ENCODE measurements at regions not wholly inside any gene's neighbourhood (a gene's known extent, or its start where the extent isn't known, plus 50 kb on each side); places are given as distances from the start of the nearest gene placed in this dataset.
"Not testable (repeated sequence)": the region's sequence is repeated elsewhere in the genome, so short reads cannot be mapped to it uniquely, and the experiment has no call there.

DNA sequence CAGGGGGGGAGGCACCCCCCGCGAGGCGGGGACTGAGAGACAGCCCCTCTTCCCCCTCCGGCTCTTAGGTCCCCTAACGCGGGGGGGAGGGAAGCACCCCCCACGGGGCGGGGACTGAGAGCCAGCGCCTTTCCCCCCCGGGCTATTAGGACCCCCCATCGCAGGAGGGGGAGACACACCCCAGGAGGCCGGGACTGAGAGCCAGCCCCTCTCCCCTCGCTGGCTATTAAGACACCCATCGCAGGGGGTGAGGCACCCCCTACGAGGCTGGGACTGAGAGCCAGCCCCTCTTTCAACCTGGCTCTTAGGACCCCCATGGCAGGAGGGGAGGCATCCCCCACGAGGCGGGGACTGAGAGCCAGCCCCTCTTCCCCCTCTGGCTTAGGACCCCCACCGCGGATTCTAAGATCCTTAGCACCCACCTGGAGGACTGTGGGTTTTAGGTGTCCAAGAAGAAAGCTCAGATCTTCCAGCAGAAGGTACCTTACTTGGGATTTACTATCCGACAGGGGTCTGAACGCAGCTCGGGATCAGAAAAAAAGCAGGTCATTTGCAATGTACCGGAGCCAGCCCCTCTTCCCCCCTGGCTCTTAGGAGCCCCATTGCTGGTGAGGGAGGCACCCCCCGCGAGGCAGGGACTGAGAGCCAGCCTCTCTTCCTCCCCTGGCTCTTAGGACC is 197.8 kb upstream of the PZP start:
- Mint-ChIP-seq H3K36me3 (peaks cover 0 to 5% (median 0%) of the 10 kb centered on the region in 5 donors), H3K4me1 (no peaks in the 10 kb centered on the region), H3K27ac (peak overlapping the region in 1 of 9 donors; percentile 30), H3K27me3 (no peaks in the 10 kb centered on the region), H3K4me3 (peak overlapping the region in 3 of 10 donors; percentile 23 to 67 (median 41)), H3K9me3 (no peaks in the 10 kb centered on the region)
- Histone ChIP-seq H3K4me3 (ENCODE audit: low read length) (no peak overlapping the region), H3K27ac (ENCODE audit: low read depth, low read length) (no peak overlapping the region), H3K36me3 (ENCODE audit: control insufficient read depth in 2 of 3, insufficient read depth in 3 of 3, low read length in 3 of 3) (no peaks in the 10 kb centered on the region), H3K27me3 (ENCODE audit: control insufficient read depth in 2 of 2, insufficient read depth in 2 of 2, low read length in 2 of 2) (no peaks in the 10 kb centered on the region), H3K4me1 (ENCODE audit: control insufficient read depth in 2 of 2, insufficient read depth in 2 of 2, low read length in 2 of 2) (no peaks in the 10 kb centered on the region), H3K9me3 (ENCODE audit: control insufficient read depth in 2 of 3, low read length in 3 of 3) (no peaks in the 10 kb centered on the region)
- ChIA-PET POLR2A (no interaction called here), CTCF (no interaction called here)
- intact Hi-C loops (cut with micrococcal nuclease) = no loop called here
- DNase-seq (no peak), ATAC-seq (no peak)

DNA sequence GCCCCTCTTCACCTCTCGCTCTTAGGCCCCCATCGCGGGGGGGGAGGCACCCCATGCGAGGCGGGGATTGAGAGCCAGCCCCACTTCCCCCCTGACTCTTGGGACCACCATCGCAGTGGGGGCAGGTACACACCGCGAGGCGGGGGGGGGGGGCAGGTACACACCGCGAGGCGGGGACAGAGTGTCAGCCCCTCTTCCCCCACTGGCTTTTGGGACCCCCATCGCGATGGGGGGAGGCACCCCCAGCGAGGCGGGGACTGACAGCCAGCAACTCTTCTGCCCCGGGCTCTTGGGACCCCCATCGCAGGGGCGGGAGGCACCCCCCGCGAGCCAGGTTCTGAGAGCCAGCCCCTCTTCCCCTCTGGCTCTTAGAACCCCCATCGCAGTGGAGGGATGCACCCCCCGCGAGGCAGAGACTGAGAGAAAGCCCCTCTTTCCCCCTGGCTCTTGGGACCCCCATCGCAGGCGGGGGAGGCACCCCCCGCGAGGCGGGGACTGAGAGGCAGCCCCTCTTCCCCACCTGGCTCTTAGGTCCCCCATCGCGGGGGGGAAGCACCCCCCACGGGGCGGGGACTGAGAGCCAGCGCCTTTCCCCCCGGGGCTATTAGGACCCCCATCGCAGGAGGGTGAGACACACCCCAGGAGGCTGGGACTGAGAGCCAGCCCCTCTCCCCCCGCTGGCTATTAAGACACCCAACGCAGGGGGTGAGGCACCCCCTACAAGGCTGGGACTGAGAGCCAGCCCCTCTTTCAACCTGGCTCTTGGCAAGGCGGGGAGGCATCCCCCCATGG is 196.5 kb upstream of the PZP start:
- no peak for DNase-seq
- Mint-ChIP-seq H3K36me3 (peaks cover 0 to 5% (median 0%) of the 10 kb centered on the region in 5 donors), H3K27ac (peak overlapping the region in 1 of 9 donors; percentile 38), H3K27me3 (no peaks in the 10 kb centered on the region), H3K4me1 (no peaks in the 10 kb centered on the region), H3K9me3 (no peaks in the 10 kb centered on the region), H3K4me3 (no peak overlapping the region)
- POLR2A ChIA-PET = no interaction called here
- no peaks in the 10 kb centered on the region for H3K36me3 ChIP-seq (ENCODE audit: control insufficient read depth in 2 of 3, insufficient read depth in 3 of 3, low read length in 3 of 3)
- H3K4me1 ChIP-seq (ENCODE audit: control insufficient read depth in 2 of 2, insufficient read depth in 2 of 2, low read length in 2 of 2) = no peaks in the 10 kb centered on the region
- no peaks in the 10 kb centered on the region for H3K27me3 ChIP-seq (ENCODE audit: control insufficient read depth in 2 of 2, insufficient read depth in 2 of 2, low read length in 2 of 2)
- CTCF ChIA-PET = no interaction called here
- no peak for ATAC-seq
- no peak overlapping the region for H3K27ac ChIP-seq (ENCODE audit: low read depth, low read length)
- H3K4me3 ChIP-seq (ENCODE audit: low read length) = no peak overlapping the region
- H3K9me3 ChIP-seq (ENCODE audit: control insufficient read depth in 2 of 3, low read length in 3 of 3) = no peaks in the 10 kb centered on the region
- intact Hi-C loops (cut with micrococcal nuclease) = no loop called here

DNA sequence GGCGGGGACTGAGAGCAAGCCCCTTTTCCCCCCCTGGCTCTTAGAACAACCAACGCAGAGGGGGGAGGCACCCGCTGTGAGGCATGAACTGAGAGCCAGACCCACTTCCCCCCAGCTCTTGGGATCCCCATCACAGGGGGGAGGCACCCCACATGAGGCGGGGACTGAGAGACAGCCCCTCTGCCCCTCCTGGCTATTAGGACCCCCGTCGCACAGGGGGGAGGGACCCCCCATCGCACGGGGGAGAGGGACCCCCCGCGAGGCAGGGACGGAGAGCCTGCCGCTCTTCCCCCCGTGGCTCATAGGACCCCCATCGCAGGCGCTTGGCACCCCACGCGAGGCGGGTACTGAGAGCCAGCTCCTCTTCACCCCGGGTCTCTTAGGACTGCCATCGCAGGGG is 195.8 kb upstream of the PZP start:
- POLR2A ChIA-PET = no interaction called here
- CTCF ChIA-PET = no interaction called here
- ATAC-seq (no peak), DNase-seq (no peak)
- intact Hi-C loops (cut with micrococcal nuclease) = no loop called here
- Mint-ChIP-seq H3K36me3 (peaks cover 0 to 5% (median 0%) of the 10 kb centered on the region in 5 donors), H3K4me1 (no peaks in the 10 kb centered on the region), H3K9me3 (no peaks in the 10 kb centered on the region), H3K4me3 (no peak overlapping the region), H3K27ac (peak overlapping the region in 1 of 9 donors; percentile 38), H3K27me3 (no peaks in the 10 kb centered on the region)
- Histone ChIP-seq H3K27ac (ENCODE audit: low read depth, low read length) (no peak overlapping the region), H3K9me3 (ENCODE audit: control insufficient read depth in 2 of 3, low read length in 3 of 3) (no peaks in the 10 kb centered on the region), H3K36me3 (ENCODE audit: control insufficient read depth in 2 of 3, insufficient read depth in 3 of 3, low read length in 3 of 3) (no peaks in the 10 kb centered on the region), H3K4me3 (ENCODE audit: low read length) (no peak overlapping the region), H3K4me1 (ENCODE audit: control insufficient read depth in 2 of 2, insufficient read depth in 2 of 2, low read length in 2 of 2) (no peaks in the 10 kb centered on the region), H3K27me3 (ENCODE audit: control insufficient read depth in 2 of 2, insufficient read depth in 2 of 2, low read length in 2 of 2) (no peaks in the 10 kb centered on the region)

DNA sequence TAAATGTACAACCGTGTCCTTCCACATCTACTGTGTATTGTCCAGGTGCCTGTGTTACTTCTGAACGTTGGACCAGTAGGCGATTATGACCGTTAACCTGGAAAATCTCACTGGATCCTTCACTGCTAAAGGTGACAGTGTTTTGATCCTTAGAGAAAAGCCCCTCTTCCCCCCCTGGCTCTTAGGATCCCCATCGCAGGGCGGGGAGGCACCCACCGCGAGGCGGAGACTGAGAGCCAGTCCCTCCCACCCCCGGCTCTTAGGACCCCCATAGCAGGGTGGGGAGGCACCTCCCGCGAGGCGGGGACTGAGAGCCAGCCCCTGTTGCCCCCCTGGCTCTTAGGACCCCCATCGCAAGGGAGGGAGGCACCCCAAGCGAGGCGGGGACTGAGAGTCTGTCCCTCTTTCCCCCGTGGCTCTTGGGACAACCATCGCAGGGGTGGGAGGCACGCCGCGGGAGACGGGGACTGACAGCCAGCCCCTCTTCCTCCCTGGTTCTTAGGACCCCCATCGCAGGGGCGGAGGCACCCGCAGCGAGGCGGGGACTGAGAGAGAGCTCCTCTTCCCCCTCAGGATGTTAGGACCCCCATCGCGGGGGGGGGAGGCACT is 194.3 kb upstream of the PZP start:
- POLR2A ChIA-PET = not testable (repeated sequence)

DNA sequence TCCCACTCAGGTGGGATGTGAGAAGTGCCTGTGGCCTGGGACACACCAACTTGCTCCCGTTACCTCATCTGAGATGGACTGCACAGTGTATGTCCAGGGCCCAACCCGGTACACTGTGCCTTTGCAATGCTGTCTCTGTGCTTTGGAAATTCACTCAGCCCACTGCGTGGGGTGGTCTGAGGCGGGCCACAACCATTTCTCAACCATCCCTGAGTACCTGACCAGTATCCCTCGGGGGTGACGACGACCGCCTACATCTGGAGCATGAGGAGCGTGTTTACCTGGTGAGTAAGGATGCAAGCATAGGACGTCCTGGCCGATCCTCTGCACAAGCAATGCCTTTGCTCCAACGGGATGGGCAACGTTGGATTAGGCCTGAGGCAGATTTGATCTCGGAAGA is 188.2 kb upstream of the PZP start:
- H3K4me1 ChIP-seq (ENCODE audit: control insufficient read depth in 2 of 2, insufficient read depth in 2 of 2, low read length in 2 of 2); DNase-seq; H3K4me3 ChIP-seq (ENCODE audit: low read length); H3K36me3 Mint-ChIP-seq; CTCF ChIA-PET; H3K4me1 Mint-ChIP-seq; H3K27me3 ChIP-seq (ENCODE audit: control insufficient read depth in 2 of 2, insufficient read depth in 2 of 2, low read length in 2 of 2); H3K27ac ChIP-seq (ENCODE audit: low read depth, low read length); intact Hi-C loops (cut with micrococcal nuclease); ATAC-seq; H3K27ac Mint-ChIP-seq; H3K27me3 Mint-ChIP-seq; H3K9me3 Mint-ChIP-seq; POLR2A ChIA-PET; H3K36me3 ChIP-seq (ENCODE audit: control insufficient read depth in 2 of 3, insufficient read depth in 3 of 3, low read length in 3 of 3); H3K4me3 Mint-ChIP-seq; H3K9me3 ChIP-seq (ENCODE audit: control insufficient read depth in 2 of 3, low read length in 3 of 3): not testable (repeated sequence)

More for the DNA sequence above, 194.3 kb upstream of the PZP start:
- DNase-seq; H3K36me3 ChIP-seq (ENCODE audit: control insufficient read depth in 2 of 3, insufficient read depth in 3 of 3, low read length in 3 of 3); H3K36me3 Mint-ChIP-seq; H3K27me3 Mint-ChIP-seq; H3K4me3 Mint-ChIP-seq; H3K27me3 ChIP-seq (ENCODE audit: control insufficient read depth in 2 of 2, insufficient read depth in 2 of 2, low read length in 2 of 2); H3K9me3 Mint-ChIP-seq; H3K4me1 ChIP-seq (ENCODE audit: control insufficient read depth in 2 of 2, insufficient read depth in 2 of 2, low read length in 2 of 2); H3K4me3 ChIP-seq (ENCODE audit: low read length); H3K27ac ChIP-seq (ENCODE audit: low read depth, low read length); CTCF ChIA-PET; H3K9me3 ChIP-seq (ENCODE audit: control insufficient read depth in 2 of 3, low read length in 3 of 3); H3K4me1 Mint-ChIP-seq; intact Hi-C loops (cut with micrococcal nuclease); H3K27ac Mint-ChIP-seq; ATAC-seq: not testable (repeated sequence)

DNA sequence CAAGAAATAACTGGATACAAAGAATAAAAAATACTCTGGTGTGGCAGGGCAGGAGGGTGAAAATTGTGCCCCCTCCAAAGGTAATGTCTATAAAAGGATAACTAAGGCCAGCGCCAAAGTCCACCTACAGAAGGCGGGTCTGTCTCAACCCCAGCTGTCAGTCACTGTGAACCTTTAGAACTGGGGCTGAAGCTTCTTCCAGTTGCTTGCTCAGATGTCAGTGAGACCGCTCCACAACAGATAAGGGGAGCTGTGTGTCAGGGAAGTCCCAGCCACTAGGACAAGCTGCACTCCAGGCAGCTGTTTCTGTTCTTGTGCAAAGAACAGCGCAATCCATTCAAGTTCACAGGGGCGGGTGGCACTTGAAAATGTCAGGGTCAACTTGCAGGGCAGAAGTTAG is 187.0 kb upstream of the PZP start:
- intact Hi-C loops (cut with micrococcal nuclease); H3K4me3 ChIP-seq (ENCODE audit: low read length); H3K9me3 Mint-ChIP-seq; H3K27me3 Mint-ChIP-seq; H3K9me3 ChIP-seq (ENCODE audit: control insufficient read depth in 2 of 3, low read length in 3 of 3); DNase-seq; CTCF ChIA-PET; ATAC-seq; H3K4me3 Mint-ChIP-seq; H3K36me3 Mint-ChIP-seq; H3K27ac Mint-ChIP-seq; POLR2A ChIA-PET; H3K36me3 ChIP-seq (ENCODE audit: control insufficient read depth in 2 of 3, insufficient read depth in 3 of 3, low read length in 3 of 3); H3K27ac ChIP-seq (ENCODE audit: low read depth, low read length); H3K27me3 ChIP-seq (ENCODE audit: control insufficient read depth in 2 of 2, insufficient read depth in 2 of 2, low read length in 2 of 2); H3K4me1 Mint-ChIP-seq; H3K4me1 ChIP-seq (ENCODE audit: control insufficient read depth in 2 of 2, insufficient read depth in 2 of 2, low read length in 2 of 2): not testable (repeated sequence)
